Psoas muscle (tissue), 7 donors: ENCODE measurements at regions not wholly inside any gene's neighbourhood (a gene's known extent, or its start where the extent isn't known, plus 50 kb on each side); places are given as distances from the start of the nearest gene placed in this dataset.

ENCODE experiments used
- ATAC-seq, 4 donors: fragments of 200-7000 bp; cut with Tn5 transposase; one replicate each; pipeline ENCODE4 v1.9.1; 2020; ENCODE audit warnings: moderate library complexity in 3 of 4, mild to moderate bottlenecking in 2 of 4
- DNase-seq, 2 donors: peaks; one replicate each; pipeline ENCODE4 v3.0.0-alpha.2; 2020
- H3K27ac ChIP-seq: fragments of 200-600 bp; one replicate; pipeline ENCODE4 v1.8.0; 2022
- H3K27me3 ChIP-seq, 3 donors: fragments of 200-600 bp in 1 of 3; one replicate each; pipeline versions ENCODE4 v1.6.1 to v1.8.0; 2013 to 2022; ENCODE audit warnings: low read length in 2 of 3, mild to moderate bottlenecking in 2 of 3, moderate library complexity in 1 of 3; ENCODE audit not compliant: insufficient read depth in 3 of 3
- H3K36me3 ChIP-seq, 2 donors: fragments of 200-600 bp in 1 of 2; one replicate each; pipeline versions ENCODE4 v1.6.1 to v1.8.0; 2013 to 2022; ENCODE audit warnings: low read depth in 1 of 2, mild to moderate bottlenecking in 1 of 2, moderate library complexity in 1 of 2; ENCODE audit not compliant: insufficient read depth in 1 of 2
- H3K4me1 ChIP-seq: fragments of 200-600 bp; one replicate; pipeline ENCODE4 v1.8.0; 2022
- H3K4me3 ChIP-seq: fragments of 200-600 bp; one replicate; pipeline ENCODE4 v1.8.0; 2022; ENCODE audit warnings: mild to moderate bottlenecking
- H3K9me3 ChIP-seq: fragments of 200-600 bp; one replicate; pipeline ENCODE4 v1.8.0; 2022
- WGBS, 3 donors: extraction: QIAGEN DNeasy Blood & Tissue Kit; methylation state at CpG; one replicate each; pipeline versions ENCODE4 v1.1.6 to v1.1.7; 2013; 5-methylcytosine and 5-hydroxymethylcytosine counted together
- intact Hi-C, 2 donors: fragments of 100-400 bp; cut with DNase I; formaldehyde crosslinking; loops; one replicate each; pipeline versions ENCODE4 v1.11.0 to v1.14.2; 2022
- TF ChIP-seq, protein P1 (sequence below): fragments of 200-600 bp; IDR thresholded peaks from one replicate; pipeline ENCODE4 v1.8.0; 2022; ENCODE audit warnings: antibody characterized with exemption
- donor health status: healthy with polysubstance abuse.
- donor health status: DM: no; HTN: no; CAD: no; lungs with moderate emphysema.
- donor health status: Bipolar disorder and iron deficiency.
- donor health status: healthy.
- donor health status: DM: yes; HTN: yes; CAD: no.
- donor health status: DM: no; HTN: no; CAD: no.
- donor health status: DM: yes; HTN: yes; CAD: no.

DNA sequence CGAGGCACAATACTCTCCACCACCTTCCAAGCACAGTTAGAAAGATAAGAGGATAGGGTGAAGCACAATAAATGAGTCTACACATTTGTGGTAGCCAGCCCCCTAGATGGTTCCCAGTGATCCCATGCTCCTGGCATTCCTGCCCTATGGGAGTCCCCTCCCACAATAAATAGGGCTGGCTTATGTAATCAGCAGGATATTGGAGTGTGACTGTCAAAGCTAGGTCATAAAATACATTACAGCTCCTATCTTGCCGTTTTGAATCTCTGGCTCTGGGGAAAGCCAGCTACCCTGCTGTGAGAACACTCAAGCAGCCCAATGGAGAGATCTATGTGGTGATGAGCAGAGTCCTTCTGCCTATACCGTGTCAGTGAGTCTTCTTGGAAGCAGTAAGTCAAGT lies 198.7 kb upstream of the NOCT start:
- TF ChIP-seq, protein P1, sequence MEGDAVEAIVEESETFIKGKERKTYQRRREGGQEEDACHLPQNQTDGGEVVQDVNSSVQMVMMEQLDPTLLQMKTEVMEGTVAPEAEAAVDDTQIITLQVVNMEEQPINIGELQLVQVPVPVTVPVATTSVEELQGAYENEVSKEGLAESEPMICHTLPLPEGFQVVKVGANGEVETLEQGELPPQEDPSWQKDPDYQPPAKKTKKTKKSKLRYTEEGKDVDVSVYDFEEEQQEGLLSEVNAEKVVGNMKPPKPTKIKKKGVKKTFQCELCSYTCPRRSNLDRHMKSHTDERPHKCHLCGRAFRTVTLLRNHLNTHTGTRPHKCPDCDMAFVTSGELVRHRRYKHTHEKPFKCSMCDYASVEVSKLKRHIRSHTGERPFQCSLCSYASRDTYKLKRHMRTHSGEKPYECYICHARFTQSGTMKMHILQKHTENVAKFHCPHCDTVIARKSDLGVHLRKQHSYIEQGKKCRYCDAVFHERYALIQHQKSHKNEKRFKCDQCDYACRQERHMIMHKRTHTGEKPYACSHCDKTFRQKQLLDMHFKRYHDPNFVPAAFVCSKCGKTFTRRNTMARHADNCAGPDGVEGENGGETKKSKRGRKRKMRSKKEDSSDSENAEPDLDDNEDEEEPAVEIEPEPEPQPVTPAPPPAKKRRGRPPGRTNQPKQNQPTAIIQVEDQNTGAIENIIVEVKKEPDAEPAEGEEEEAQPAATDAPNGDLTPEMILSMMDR: no peak
- intact Hi-C loops: no loop called here
- ATAC-seq (no peak), DNase-seq (no peak)
- H3K27ac ChIP-seq: no peak overlapping the region
- no peak overlapping the region for H3K4me3 ChIP-seq
- 50 to 53% (median 52%) methylated on average over 3 of the region's 3 CpGs for WGBS, 3 donors
- H3K27me3 ChIP-seq: no peaks in the 10 kb centered on the region
- no peaks in the 10 kb centered on the region for H3K36me3 ChIP-seq
- no peaks in the 10 kb centered on the region for H3K9me3 ChIP-seq
- no peaks in the 10 kb centered on the region for H3K4me1 ChIP-seq

DNA sequence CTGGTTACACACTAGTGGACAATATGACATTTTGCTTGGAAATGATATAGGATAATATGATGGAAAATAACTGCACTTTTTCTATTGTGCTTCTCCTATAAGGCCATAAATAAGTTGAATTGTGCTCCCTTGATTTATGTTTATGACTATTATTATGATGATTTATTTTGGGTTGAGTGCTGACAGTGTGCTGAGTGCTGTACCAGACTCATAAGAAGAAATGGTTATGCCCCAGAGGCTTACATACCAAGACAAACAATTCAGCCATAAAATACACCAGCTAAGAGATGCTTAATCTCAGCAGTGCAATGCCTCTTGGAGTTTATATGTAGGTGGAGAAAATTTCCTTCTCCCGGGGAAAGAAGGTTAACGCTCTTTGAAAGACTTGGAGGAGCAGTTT lies 199.8 kb upstream of the NOCT start:
- intact Hi-C loops: no loop called here
- no peak overlapping the region for H3K4me3 ChIP-seq
- DNase-seq (no peak), ATAC-seq (no peak)
- TF ChIP-seq, protein P1: no peak
- no peaks in the 10 kb centered on the region for H3K9me3 ChIP-seq
- H3K27me3 ChIP-seq: no peaks in the 10 kb centered on the region
- no peak overlapping the region for H3K27ac ChIP-seq
- H3K4me1 ChIP-seq: no peaks in the 10 kb centered on the region
- H3K36me3 ChIP-seq: no peaks in the 10 kb centered on the region
- 47 to 63% (median 61%) methylated on average over 2 of the region's 2 CpGs for WGBS, 3 donors

DNA sequence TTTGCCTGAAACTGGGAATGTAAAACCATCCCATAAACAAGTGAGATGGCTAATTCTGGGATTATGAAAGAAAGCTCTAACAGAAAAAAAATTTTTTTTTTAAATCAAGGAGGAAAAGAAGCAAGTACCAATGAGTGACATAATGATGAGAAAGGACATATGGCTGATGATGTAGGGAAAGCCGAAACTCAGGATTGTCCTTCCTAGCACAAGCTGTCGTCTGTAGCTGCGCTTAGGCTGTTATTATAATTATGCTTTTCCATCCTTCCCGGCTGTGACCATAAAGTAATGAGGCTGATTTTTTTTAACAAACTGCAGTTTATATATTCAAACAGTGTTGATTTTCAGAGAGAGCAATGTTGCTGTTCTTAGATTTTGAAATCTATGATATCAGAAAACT lies 209.8 kb upstream of the NOCT start:
- intact Hi-C loops: no loop called here
- Histone ChIP-seq H3K36me3 (no peaks in the 10 kb centered on the region), H3K9me3 (no peaks in the 10 kb centered on the region), H3K4me3 (no peak overlapping the region), H3K27ac (no peak overlapping the region), H3K27me3 (peaks cover 0 to 4% (median 0%) of the 10 kb centered on the region in 3 donors), H3K4me1 (no peaks in the 10 kb centered on the region)
- DNase-seq (no peak), ATAC-seq (no peak)
- TF ChIP-seq, protein P1: no peak
- WGBS, 3 donors: 43 to 64% (median 57%) methylated on average over 4 of the region's 4 CpGs

DNA sequence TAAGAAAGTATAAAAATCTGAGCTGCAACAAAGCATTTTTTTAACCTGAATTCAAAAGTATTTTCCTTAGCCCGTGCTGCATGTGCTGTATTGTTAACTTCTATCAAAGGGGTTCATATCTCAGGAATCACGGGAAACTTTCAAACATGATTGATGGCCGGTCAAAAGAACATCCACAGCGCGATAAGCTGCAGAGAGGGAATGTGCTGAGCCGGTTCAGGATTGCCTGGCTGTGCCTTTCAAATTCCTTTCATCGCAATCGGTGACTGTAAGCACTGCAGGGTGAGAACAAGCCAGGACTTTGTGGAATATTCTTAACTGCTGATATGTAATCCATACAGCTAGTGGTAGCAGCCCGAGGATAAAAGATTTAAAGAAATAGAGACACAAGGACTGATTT lies 210.9 kb upstream of the NOCT start:
- DNase-seq: no peak

DNA sequence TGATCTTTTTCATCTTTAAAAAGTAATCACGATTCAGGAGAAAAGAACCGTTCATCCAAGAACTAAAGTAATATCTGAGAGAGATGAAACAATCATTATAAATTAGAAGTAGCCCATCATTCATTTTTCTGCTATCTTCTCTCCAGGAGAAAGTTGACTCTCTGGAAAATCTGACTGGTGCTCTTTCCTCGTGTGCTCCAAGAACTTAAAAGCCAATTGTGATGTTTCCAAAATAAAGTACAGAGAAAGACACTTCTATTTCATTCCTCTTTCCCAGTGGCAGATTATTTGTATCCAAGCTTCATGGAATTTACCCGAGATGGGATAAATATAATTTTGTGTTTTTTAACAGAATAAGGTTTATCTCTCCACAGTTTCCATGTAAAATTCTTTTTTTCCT lies 212.5 kb upstream of the NOCT start:
- 64 to 74% (median 67%) methylated on average over 4 of the region's 4 CpGs for WGBS, 3 donors
- Histone ChIP-seq H3K36me3 (no peaks in the 10 kb centered on the region), H3K9me3 (no peaks in the 10 kb centered on the region), H3K4me3 (no peak overlapping the region), H3K27me3 (peaks cover 0 to 4% (median 0%) of the 10 kb centered on the region in 3 donors), H3K4me1 (no peaks in the 10 kb centered on the region), H3K27ac (no peak overlapping the region)
- ATAC-seq (no peak), DNase-seq (no peak)
- intact Hi-C loops: no loop called here
- TF ChIP-seq, protein P1: no peak

More for the DNA sequence above, 210.9 kb upstream of the NOCT start:
- peaks cover 0 to 4% (median 0%) of the 10 kb centered on the region in 3 donors for H3K27me3 ChIP-seq
- no peaks in the 10 kb centered on the region for H3K4me1 ChIP-seq
- 7 to 10% (median 10%) methylated on average over 9 of the region's 9 CpGs for WGBS, 3 donors
- TF ChIP-seq, protein P1: no peak
- no peaks in the 10 kb centered on the region for H3K36me3 ChIP-seq
- H3K4me3 ChIP-seq: no peak overlapping the region
- no peak for ATAC-seq
- no peaks in the 10 kb centered on the region for H3K9me3 ChIP-seq
- intact Hi-C loops: no loop called here
- H3K27ac ChIP-seq: no peak overlapping the region
